Hepatocyte (in vitro differentiated cells): ENCODE measurements at regions not wholly inside any gene's neighbourhood (a gene's known extent, or its start where the extent isn't known, plus 50 kb on each side); places are given as distances from the start of the nearest gene placed in this dataset.

Experiments used
- CTCF ChIP-seq: fragments of 200-600 bp; sonication (generic); IDR thresholded peaks from 2 replicates; pipeline ENCODE4 v1.5.1; 2016; ENCODE audit warnings: antibody characterized with exemption, mild to moderate bottlenecking; ENCODE audit not compliant: poor library complexity
- EZH2 ChIP-seq: fragments of 200-600 bp; sonication (generic); IDR thresholded peaks from 2 replicates; pipeline ENCODE4 v1.6.1; 2016; ENCODE audit warnings: antibody characterized with exemption, mild to moderate bottlenecking, borderline replicate concordance

- TF ChIP-seq CTCF, result no peak
- TF ChIP-seq EZH2, result no peak
These were observed 132.9 kb downstream of the FAM53A start for GRCh38 chr4:1551211-1551610.
